ENCODE measurements at regions not wholly inside any gene's neighbourhood (a gene's known extent, or its start where the extent isn't known, plus 50 kb on each side); places are given as distances from the start of the nearest gene placed in this dataset.
"Not testable (repeated sequence)": the region's sequence is repeated elsewhere in the genome, so short reads cannot be mapped to it uniquely, and the experiment has no call there.

GRCh38 chr6:33885132-33886057, 81.6 kb upstream of the MLN start:
- ATAC-seq (ENCODE audit: low FRiP score) (no peak), DNase-seq (no peak)
- H3K27me3 ChIP-seq (ENCODE audit: control insufficient read depth in 1 of 2, insufficient read depth in 2 of 2, low read length in 1 of 2), result no peaks in the 10 kb centered on the region
- no peaks in the 10 kb centered on the region for H3K9me3 ChIP-seq (ENCODE audit: control insufficient read depth, low read length)
- H3K27ac ChIP-seq (ENCODE audit: low read depth in 1 of 2, low read length in 2 of 2), result no peak overlapping the region
- H3K36me3 ChIP-seq (ENCODE audit: control insufficient read depth in 1 of 2, insufficient read depth in 2 of 2, low read length in 1 of 2), result no peaks in the 10 kb centered on the region
- H3K4me3 ChIP-seq (ENCODE audit: low read length in 2 of 2), result no peak overlapping the region
- 81 to 86% methylated on average over 5 of the region's 5 CpGs for WGBS, 2 donors
- intact Hi-C loops (cut with DNase I), result no loop called here
- H3K4me1 ChIP-seq (ENCODE audit: control insufficient read depth in 1 of 2, insufficient read depth in 2 of 2, low read length in 2 of 2), result no peaks in the 10 kb centered on the region

- ATAC-seq (ENCODE audit: low FRiP score); H3K4me1 ChIP-seq (ENCODE audit: control insufficient read depth in 1 of 2, insufficient read depth in 2 of 2, low read length in 2 of 2); H3K27me3 ChIP-seq (ENCODE audit: control insufficient read depth in 1 of 2, insufficient read depth in 2 of 2, low read length in 1 of 2); H3K27ac ChIP-seq (ENCODE audit: low read depth in 1 of 2, low read length in 2 of 2); intact Hi-C loops (cut with DNase I); H3K9me3 ChIP-seq (ENCODE audit: control insufficient read depth, low read length); H3K4me3 ChIP-seq (ENCODE audit: low read length in 2 of 2); DNase-seq; H3K36me3 ChIP-seq (ENCODE audit: control insufficient read depth in 1 of 2, insufficient read depth in 2 of 2, low read length in 1 of 2): not testable (repeated sequence)
- WGBS, 2 donors, result 75 to 80% methylated on average over 4 of the region's 4 CpGs
Measured at GRCh38 chr6:33883621-33884020, 79.8 kb upstream of the MLN start.

GRCh38 chr6:33882154-33882553, 78.4 kb upstream of the MLN start:
- ATAC-seq (ENCODE audit: low FRiP score) (no peak), DNase-seq (no peak)
- intact Hi-C loops (cut with DNase I), result no loop called here
- Histone ChIP-seq H3K27me3 (ENCODE audit: control insufficient read depth in 1 of 2, insufficient read depth in 2 of 2, low read length in 1 of 2) (no peaks in the 10 kb centered on the region), H3K9me3 (ENCODE audit: control insufficient read depth, low read length) (no peaks in the 10 kb centered on the region), H3K4me3 (ENCODE audit: low read length in 2 of 2) (no peak overlapping the region), H3K36me3 (ENCODE audit: control insufficient read depth in 1 of 2, insufficient read depth in 2 of 2, low read length in 1 of 2) (no peaks in the 10 kb centered on the region), H3K4me1 (ENCODE audit: control insufficient read depth in 1 of 2, insufficient read depth in 2 of 2, low read length in 2 of 2) (no peaks in the 10 kb centered on the region), H3K27ac (ENCODE audit: low read depth in 1 of 2, low read length in 2 of 2) (no peak overlapping the region)
- WGBS, 2 donors, result 35 to 36% methylated on average over 8 of the region's 8 CpGs

GRCh38 chr6:33880766-33881165, 77.0 kb upstream of the MLN start:
- no peak for DNase-seq
- no peak for ATAC-seq (ENCODE audit: low FRiP score)
- intact Hi-C loops (cut with DNase I), result no loop called here
- Histone ChIP-seq H3K9me3 (ENCODE audit: control insufficient read depth, low read length) (no peaks in the 10 kb centered on the region), H3K36me3 (ENCODE audit: control insufficient read depth in 1 of 2, insufficient read depth in 2 of 2, low read length in 1 of 2) (no peaks in the 10 kb centered on the region), H3K27ac (ENCODE audit: low read depth in 1 of 2, low read length in 2 of 2) (no peak overlapping the region), H3K27me3 (ENCODE audit: control insufficient read depth in 1 of 2, insufficient read depth in 2 of 2, low read length in 1 of 2) (no peaks in the 10 kb centered on the region), H3K4me1 (ENCODE audit: control insufficient read depth in 1 of 2, insufficient read depth in 2 of 2, low read length in 2 of 2) (no peaks in the 10 kb centered on the region), H3K4me3 (ENCODE audit: low read length in 2 of 2) (no peak overlapping the region)
- 46 to 58% methylated on average over 12 of the region's 12 CpGs for WGBS, 2 donors

DNA sequence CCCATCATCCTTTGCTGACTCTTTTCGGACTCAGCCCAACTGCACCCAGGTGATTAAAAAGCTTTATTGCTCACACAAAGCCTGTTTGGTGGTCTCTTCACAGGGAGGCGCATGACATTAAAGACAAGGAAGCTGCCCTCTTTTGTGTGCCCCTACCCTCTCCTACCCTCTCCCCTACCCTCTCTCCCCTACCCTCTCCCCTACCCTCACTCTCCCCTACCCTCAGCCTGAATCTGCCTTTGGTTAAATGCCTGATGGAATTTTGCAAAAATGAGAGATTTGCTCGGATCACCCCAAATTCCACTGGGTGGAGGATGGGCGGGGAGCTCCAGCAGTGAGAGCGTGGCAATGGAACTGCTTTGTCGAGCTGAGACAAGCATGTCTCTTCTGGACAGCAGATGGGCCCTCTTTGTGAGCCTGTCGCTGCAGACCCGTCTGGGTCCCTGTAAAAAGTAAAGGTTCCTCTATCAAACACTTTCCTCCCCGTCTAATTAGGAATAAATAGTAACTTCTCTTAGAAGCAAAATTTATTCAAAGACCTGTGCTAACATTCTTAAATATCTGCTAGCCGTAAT, 76.4 kb upstream of the MLN start:
- H3K4me3 ChIP-seq (ENCODE audit: low read length in 2 of 2), result no peak overlapping the region
- DNase-seq (no peak), ATAC-seq (ENCODE audit: low FRiP score) (no peak)
- H3K27ac ChIP-seq (ENCODE audit: low read depth in 1 of 2, low read length in 2 of 2), result no peak overlapping the region
- no peaks in the 10 kb centered on the region for H3K36me3 ChIP-seq (ENCODE audit: control insufficient read depth in 1 of 2, insufficient read depth in 2 of 2, low read length in 1 of 2)
- H3K4me1 ChIP-seq (ENCODE audit: control insufficient read depth in 1 of 2, insufficient read depth in 2 of 2, low read length in 2 of 2), result no peaks in the 10 kb centered on the region
- 66 to 76% methylated on average over 10 of the region's 10 CpGs for WGBS, 2 donors
- intact Hi-C loops (cut with DNase I), result no loop called here
- H3K9me3 ChIP-seq (ENCODE audit: control insufficient read depth, low read length), result no peaks in the 10 kb centered on the region
- no peaks in the 10 kb centered on the region for H3K27me3 ChIP-seq (ENCODE audit: control insufficient read depth in 1 of 2, insufficient read depth in 2 of 2, low read length in 1 of 2)

DNA sequence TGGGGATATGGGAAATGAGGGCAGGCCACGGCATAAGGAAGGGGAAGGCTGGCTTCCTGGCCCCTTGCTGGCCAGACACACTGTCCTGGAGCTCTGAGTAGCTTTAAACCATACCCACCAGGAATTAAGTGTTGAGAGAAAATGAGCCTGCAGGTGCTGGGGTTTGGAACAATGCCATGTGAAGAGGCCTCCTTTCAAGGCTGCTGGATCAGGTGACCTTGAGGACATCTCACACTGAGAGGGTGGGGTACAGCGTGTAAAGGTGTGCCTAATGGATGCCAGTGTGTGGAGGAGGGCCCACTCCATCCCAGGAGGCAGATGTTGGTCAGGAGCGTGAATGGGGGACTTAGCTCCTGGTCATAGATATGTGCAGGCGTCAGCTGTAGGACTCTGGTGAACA, 74.8 kb upstream of the MLN start:
- intact Hi-C loops (cut with DNase I), result no loop called here
- DNase-seq, result no peak
- WGBS, 2 donors, result 84 to 86% methylated on average over 4 of the region's 4 CpGs
- no peaks in the 10 kb centered on the region for H3K4me1 ChIP-seq (ENCODE audit: control insufficient read depth in 1 of 2, insufficient read depth in 2 of 2, low read length in 2 of 2)
- H3K36me3 ChIP-seq (ENCODE audit: control insufficient read depth in 1 of 2, insufficient read depth in 2 of 2, low read length in 1 of 2), result no peaks in the 10 kb centered on the region
- no peak overlapping the region for H3K4me3 ChIP-seq (ENCODE audit: low read length in 2 of 2)
- no peak overlapping the region for H3K27ac ChIP-seq (ENCODE audit: low read depth in 1 of 2, low read length in 2 of 2)
- H3K27me3 ChIP-seq (ENCODE audit: control insufficient read depth in 1 of 2, insufficient read depth in 2 of 2, low read length in 1 of 2), result no peaks in the 10 kb centered on the region
- no peaks in the 10 kb centered on the region for H3K9me3 ChIP-seq (ENCODE audit: control insufficient read depth, low read length)
- ATAC-seq (ENCODE audit: low FRiP score), result no peak

- H3K27ac ChIP-seq (ENCODE audit: low read depth in 1 of 2, low read length in 2 of 2), result no peak overlapping the region
- ATAC-seq (ENCODE audit: low FRiP score) (no peak), DNase-seq (no peak)
- no peaks in the 10 kb centered on the region for H3K27me3 ChIP-seq (ENCODE audit: control insufficient read depth in 1 of 2, insufficient read depth in 2 of 2, low read length in 1 of 2)
- no peaks in the 10 kb centered on the region for H3K4me1 ChIP-seq (ENCODE audit: control insufficient read depth in 1 of 2, insufficient read depth in 2 of 2, low read length in 2 of 2)
- 71 to 75% methylated on average over 7 of the region's 7 CpGs for WGBS, 2 donors
- no peak overlapping the region for H3K4me3 ChIP-seq (ENCODE audit: low read length in 2 of 2)
- intact Hi-C loops (cut with DNase I), result no loop called here
- H3K36me3 ChIP-seq (ENCODE audit: control insufficient read depth in 1 of 2, insufficient read depth in 2 of 2, low read length in 1 of 2), result no peaks in the 10 kb centered on the region
- no peaks in the 10 kb centered on the region for H3K9me3 ChIP-seq (ENCODE audit: control insufficient read depth, low read length)
Measured at GRCh38 chr6:33877982-33878535, 74.3 kb upstream of the MLN start.

DNA sequence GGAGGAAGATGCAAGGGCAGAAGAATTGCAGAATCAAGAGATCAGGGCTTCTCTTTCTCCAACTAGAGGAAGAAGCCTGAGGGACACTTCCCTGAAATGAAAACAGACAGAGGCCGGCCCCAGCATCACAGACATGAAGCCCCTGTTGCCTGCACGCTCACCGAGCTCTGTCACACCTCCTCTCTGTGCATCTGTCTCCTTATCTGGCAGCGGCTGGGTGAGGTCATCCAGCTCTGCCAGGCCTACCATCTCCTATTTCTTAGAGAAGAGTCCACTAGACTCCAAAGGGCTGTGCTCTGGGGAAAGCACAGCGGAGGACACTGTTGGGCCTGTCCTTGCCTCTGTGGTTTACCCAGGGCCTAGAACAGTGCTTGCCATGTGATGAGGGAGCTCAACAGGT, 71.9 kb upstream of the MLN start:
- no peak for ATAC-seq (ENCODE audit: low FRiP score)
- Histone ChIP-seq H3K4me3 (ENCODE audit: low read length in 2 of 2) (no peak overlapping the region), H3K27me3 (ENCODE audit: control insufficient read depth in 1 of 2, insufficient read depth in 2 of 2, low read length in 1 of 2) (no peaks in the 10 kb centered on the region), H3K9me3 (ENCODE audit: control insufficient read depth, low read length) (no peaks in the 10 kb centered on the region), H3K27ac (ENCODE audit: low read depth in 1 of 2, low read length in 2 of 2) (no peak overlapping the region), H3K4me1 (ENCODE audit: control insufficient read depth in 1 of 2, insufficient read depth in 2 of 2, low read length in 2 of 2) (no peaks in the 10 kb centered on the region), H3K36me3 (ENCODE audit: control insufficient read depth in 1 of 2, insufficient read depth in 2 of 2, low read length in 1 of 2) (no peaks in the 10 kb centered on the region)
- no peak for DNase-seq
- 80 to 84% methylated on average over 5 of the region's 5 CpGs for WGBS, 2 donors
- intact Hi-C loops (cut with DNase I), result no loop called here

GRCh38 chr6:33875141-33875581, 71.4 kb upstream of the MLN start:
- no peaks in the 10 kb centered on the region for H3K4me1 ChIP-seq (ENCODE audit: control insufficient read depth in 1 of 2, insufficient read depth in 2 of 2, low read length in 2 of 2)
- no peak for ATAC-seq (ENCODE audit: low FRiP score)
- H3K27me3 ChIP-seq (ENCODE audit: control insufficient read depth in 1 of 2, insufficient read depth in 2 of 2, low read length in 1 of 2), result no peaks in the 10 kb centered on the region
- H3K36me3 ChIP-seq (ENCODE audit: control insufficient read depth in 1 of 2, insufficient read depth in 2 of 2, low read length in 1 of 2), result no peaks in the 10 kb centered on the region
- no peak overlapping the region for H3K4me3 ChIP-seq (ENCODE audit: low read length in 2 of 2)
- no peak overlapping the region for H3K27ac ChIP-seq (ENCODE audit: low read depth in 1 of 2, low read length in 2 of 2)
- intact Hi-C loops (cut with DNase I), result no loop called here
- DNase-seq, result no peak
- H3K9me3 ChIP-seq (ENCODE audit: control insufficient read depth, low read length), result no peaks in the 10 kb centered on the region
- WGBS, 2 donors, result 38 to 40% methylated on average over 6 of the region's 6 CpGs

Data from aorta (tissue), 5 donors.